GM19023 (cell line): ENCODE measurements at regions not wholly inside any gene's neighbourhood (a gene's known extent, or its start where the extent isn't known, plus 50 kb on each side); places are given as distances from the start of the nearest gene placed in this dataset.
"Not testable (repeated sequence)": the region's sequence is repeated elsewhere in the genome, so short reads cannot be mapped to it uniquely, and the experiment has no call there.

Experiments
- ATAC-seq: cut with Tn5 transposase; IDR thresholded peaks from one replicate; pipeline ENCODE4 v1.9.1; 2021; ENCODE audit warnings: mild to moderate bottlenecking, moderate library complexity; ENCODE audit not compliant: unreplicated experiment

DNA sequence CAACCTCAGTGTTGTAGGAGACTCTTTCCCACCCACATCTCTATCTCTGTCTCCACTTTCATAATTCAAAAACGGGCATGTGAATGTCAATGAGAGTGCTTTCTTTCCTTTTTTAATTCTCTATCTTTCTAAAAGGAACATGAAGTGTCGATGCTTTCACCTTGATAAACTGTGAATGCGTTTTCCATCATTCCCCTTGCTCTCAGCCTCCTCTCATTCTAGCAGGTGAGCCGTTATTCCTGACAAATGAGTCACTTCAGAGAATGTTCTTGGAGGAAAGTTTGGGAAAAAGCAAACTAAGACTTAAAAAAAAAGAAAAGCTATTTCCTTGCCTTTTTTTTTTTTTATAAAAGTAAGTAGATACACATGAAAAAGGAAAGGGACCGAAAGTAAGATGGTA, 226.0 kb upstream of the C1orf87 start:
- no peak for ATAC-seq

DNA sequence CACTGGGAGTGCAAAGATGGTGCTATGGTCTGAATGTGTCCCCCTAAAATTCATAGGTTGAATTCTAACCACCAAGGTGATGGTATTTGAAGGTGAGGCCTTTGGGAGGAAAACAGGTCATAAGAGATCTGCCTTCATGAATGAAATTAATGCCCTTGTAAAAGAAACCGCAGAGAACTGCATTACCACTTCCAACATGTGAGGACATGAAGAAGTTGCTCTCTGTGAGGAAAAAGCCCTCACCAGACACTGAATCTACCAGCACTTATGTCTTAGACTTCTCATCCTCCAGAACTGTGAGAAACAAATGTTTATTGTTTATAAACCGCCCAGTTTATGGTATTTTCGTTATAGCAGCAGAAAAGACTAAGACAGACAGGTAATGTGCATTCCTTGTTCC, 224.7 kb upstream of the C1orf87 start:
- no peak for ATAC-seq

DNA sequence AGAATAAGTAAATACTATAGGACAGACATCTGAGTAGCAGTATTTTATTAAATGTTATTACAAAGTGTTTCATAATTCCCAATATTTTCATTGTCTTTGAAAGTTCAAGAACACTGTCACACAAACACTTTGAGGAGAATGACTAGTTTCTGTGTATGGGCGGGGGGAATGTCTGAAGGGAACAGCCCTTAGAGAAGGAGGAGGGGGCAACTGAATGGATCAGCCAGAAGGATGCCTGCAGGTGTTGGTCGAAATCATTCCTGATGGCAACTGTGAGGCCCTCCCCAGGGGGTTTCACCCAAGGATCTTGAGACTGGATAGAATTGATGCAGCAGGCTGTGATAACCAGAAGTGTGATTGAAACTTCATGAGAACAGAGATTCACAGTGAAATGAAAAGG, 223.2 kb upstream of the C1orf87 start:
- no peak for ATAC-seq

DNA sequence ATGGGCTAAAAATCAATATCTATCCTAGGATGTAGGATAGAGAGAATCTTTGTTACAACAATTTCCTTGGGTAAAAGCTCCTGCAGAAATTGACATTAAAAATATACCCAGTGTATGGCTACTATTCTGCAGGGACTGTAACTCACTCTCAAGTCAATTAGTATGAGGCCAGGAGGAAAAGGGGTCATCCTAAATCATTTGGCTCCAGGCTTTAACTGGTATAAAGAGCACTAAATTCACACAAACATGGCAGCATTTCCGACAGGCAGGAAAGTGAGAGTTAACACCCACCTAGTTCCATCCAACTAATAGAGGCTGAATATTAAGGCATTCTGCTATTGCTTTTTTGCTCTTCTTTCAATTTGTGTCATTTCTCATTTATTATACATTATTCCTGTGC, 218.6 kb upstream of the C1orf87 start:
- no peak for ATAC-seq

DNA sequence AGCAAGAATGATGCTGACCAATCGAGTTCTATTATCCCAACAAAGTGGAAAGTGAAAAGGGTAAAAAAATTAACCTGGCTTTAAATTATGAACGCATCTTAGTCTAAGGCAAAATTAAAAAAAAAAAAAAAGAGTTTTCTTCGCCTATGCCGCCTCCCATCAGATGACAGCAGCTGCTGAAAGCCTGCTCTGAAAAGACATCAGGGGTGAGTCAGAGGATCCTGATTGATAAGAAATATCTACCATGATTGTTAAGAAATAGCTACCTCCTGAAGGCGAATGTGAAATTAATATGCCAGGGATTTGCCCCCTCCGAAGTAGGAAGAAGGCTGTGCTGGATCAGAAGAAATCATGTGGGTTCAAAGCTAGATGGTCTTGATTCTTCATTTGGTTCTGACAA, 216.8 kb upstream of the C1orf87 start:
- ATAC-seq: no peak

DNA sequence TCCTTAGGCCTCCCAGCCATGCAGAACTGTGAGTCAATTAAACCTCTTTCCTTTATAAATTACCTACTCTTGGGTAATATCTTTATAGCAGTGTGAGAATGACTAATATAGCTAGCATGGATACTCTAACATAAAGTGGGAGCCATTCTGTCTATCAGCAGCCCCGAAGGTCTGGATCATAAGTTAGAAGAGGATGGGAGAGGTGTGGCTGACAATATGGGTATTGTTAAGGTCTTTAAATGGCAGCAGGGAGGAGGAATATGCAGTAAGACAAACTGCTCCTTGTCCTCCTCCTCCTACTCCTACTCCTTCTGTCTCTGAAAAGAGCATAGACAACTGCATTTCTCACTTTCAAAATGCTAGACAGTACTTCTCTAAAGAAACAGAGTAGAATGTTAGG, 214.0 kb upstream of the C1orf87 start:
- no peak for ATAC-seq

DNA sequence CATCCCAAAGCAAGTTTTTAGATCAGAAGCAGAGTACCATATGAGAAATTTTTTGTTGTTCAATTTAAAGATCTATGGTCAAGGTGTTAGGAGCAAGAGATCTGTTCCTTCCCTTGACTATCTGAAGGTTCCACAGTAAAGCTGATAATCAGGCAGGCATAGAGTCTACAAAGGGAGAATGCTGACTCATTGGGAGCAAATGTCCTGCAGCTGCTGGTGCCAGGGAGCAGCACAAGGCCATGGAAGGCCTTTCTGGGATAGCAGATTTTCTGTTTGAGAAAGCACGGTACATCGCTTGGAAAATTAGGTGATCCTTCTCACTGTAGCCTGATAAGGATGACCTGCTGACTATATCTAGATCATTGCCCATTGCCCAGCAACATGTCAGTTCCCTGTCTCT, 210.1 kb upstream of the C1orf87 start:
- ATAC-seq: no peak

DNA sequence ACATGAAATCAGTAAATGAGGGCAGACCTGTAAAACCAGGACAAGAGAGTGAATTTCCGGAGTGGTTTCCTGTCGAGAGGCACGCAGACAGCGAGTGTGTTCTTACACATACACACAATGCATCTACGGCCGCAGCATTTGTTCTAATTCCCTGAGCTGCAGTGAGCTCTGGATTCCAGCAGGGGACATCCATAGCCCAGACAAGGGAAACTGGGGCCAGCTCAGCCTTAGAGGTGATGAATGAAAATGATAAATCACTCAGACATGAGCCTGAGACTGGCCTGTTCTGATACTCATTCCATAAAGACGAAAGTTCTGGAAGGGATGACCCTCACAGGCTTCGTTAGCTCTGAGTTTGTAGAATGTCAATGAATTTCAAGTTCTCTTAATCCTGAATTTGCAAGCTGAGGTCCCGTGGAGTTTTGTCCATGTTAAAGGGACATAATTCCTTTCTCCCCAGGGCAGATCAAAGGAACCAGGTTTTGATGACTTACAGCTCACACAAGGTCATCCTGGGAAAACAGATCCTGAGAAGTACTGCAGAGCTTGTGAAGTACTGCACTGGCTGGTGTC, 207.9 kb upstream of the C1orf87 start:
- peak; percentile 88 for ATAC-seq

DNA sequence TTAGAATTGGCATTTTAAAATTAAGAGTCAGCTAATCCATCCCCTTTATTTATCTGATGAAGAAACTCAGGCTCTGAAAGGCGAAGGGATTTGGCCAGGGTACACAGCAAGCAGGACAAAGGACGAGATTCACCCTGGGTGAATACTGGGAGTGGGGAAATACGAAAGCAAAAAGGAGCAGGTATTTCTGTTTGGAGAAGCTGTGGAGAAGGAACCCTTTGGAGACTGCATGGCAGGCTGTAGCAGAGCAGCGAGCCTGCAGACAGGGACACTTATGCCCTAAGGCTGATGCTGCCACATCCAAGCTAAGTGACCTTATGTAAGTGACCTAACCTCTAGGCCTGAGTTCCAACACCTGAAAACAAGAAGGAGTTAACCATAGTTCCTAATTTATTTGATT, 207.2 kb upstream of the C1orf87 start:
- no peak for ATAC-seq

DNA sequence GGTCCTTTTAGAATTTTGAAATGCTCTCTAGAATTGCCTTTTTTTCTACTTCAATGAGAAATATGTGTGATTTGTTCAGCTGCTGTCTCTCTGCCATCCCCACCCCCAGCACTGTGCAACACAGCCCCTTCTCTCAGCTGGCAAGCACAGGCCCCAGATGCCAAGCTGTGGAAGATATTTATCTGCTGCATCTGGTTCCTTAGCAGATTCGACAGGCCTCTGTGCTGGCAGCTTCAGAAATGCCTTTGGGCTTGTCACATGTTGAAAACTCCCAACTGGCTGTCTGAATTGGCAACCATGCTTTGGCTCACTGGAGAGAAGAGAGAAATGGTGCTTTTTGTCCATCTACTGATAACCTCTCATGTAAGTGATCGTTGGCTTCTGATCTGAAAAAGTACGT, 206.7 kb upstream of the C1orf87 start:
- no peak for ATAC-seq

DNA sequence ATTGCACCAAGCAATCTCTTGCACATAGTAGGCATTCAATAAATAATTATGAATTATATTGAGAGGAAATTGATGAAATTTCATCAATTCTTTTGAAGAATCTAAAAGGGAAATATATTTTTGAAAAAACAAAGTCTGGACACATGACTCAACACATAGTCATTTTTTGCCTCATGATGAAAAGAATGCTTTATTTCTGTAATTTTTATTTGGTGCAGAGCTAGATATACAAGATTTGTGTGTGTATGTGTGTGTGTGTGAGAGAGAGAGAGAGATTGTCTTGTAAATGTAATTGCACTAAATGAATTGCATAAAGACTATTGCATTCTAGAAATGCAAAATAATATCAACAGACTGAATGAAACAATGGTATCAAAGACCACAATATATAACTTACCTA, 206.2 kb upstream of the C1orf87 start:
- no peak for ATAC-seq

DNA sequence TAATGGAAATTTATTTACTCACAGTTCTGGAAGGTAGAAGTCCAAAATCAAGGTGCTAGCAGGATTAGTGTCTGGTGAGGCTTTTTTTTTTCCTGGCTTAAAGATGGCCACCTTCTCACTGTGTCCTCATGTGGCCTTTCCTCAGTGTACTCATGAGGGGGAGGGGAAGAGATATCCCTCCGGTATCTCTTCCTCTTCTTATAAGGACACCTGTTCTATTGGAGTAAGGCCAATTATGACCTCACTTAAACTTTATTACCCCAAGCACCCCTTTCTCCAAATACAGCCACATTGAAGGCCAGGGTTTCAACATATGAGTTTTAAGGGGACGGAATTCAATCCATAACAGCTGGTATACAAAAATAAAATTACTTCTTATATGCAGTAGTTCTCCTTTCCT, 203.7 kb upstream of the C1orf87 start:
- no peak for ATAC-seq

DNA sequence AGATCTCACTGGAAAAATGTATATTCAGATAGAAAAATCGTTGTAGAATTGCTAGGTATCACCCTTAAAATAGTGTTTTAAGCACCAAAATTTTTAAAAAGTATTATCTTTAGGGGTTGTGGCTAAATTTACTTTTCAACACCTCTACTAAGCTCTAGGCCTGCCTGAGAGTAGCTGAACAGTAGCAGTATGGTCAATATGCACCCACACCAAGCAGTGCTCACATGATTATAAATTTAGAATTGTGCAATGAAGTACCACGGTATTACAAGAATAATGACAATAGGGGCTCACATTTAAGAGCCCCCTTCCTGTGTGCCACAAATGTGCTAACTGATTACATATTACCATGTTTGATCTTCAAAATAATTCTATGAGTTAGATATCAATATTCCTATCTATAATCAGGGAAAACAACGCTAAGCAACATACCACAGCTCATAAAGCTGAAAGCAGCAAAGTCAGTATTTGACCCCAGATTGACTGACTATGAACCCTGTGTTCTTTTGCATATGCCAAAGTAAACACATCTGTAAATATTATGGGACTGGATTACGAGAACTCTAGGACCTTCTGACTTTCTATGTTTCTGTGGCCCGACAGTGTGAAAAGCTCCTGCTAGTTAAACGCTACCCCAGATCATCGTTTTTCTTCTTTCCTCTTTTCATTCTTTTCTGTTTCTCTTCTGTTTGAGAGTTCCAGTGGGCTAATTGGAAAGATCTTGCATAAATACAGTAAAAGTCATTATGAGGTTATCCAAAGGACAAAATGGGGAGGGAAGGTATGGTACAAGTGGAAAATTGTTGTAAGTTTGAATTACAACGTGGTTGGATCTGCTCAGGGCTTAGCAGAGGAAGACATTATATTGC, 201.1 kb upstream of the C1orf87 start:
- no peak for ATAC-seq

DNA sequence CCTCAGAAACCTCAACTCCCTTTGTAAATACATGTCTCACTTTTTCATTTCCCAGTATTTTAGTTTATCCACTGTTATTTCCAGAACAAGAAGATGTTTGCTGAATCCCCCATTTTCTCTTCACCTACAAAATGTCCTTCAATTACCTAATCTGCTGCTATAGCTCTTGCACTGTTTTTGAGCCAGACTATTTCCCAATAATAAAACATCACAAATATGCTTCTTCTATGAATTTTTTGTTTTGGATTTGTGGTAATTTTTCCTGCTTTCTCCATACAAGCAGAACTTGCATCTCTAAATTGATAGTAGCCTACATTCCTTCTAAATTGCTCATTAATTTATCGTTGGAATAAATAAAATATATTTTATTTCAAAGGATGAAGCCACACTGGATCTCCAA, 199.6 kb upstream of the C1orf87 start:
- ATAC-seq: no peak

DNA sequence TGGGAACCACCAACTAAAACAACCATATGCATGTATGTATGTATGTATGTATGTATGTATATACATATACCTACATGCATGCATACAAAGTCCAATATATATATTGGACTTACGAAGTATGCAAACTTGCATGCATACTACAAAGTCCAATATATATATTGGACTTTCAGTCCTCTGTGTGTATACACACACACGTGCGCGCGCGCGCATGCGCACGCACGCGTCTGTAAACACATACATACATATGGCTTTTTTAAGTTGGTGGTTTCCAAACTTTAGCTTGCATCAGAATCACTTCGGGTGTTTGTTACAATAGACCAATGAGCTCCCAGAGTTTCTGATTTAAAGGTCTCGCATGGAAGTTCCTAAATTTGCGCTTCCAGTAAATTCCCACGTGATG, 197.5 kb upstream of the C1orf87 start:
- ATAC-seq: no peak

DNA sequence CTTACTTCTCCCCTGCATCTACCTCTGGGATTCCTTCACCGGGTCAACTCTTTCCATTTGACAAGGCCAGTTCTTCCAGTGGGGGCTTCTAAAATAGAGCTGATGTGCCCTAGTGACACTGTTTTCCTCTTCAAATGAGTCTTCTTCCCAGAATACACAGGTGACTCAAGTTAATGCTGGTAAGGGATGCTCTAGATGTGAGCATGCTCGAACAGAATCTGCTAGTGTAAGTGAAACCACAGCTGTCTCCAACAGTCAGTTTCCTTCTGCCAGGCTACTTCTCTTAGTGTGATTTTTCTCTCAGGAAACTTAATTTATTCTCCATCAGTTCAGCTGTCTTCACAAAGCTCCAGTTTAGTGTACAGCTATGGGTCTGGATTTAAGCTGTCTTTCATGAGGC, 194.9 kb upstream of the C1orf87 start:
- no peak for ATAC-seq

DNA sequence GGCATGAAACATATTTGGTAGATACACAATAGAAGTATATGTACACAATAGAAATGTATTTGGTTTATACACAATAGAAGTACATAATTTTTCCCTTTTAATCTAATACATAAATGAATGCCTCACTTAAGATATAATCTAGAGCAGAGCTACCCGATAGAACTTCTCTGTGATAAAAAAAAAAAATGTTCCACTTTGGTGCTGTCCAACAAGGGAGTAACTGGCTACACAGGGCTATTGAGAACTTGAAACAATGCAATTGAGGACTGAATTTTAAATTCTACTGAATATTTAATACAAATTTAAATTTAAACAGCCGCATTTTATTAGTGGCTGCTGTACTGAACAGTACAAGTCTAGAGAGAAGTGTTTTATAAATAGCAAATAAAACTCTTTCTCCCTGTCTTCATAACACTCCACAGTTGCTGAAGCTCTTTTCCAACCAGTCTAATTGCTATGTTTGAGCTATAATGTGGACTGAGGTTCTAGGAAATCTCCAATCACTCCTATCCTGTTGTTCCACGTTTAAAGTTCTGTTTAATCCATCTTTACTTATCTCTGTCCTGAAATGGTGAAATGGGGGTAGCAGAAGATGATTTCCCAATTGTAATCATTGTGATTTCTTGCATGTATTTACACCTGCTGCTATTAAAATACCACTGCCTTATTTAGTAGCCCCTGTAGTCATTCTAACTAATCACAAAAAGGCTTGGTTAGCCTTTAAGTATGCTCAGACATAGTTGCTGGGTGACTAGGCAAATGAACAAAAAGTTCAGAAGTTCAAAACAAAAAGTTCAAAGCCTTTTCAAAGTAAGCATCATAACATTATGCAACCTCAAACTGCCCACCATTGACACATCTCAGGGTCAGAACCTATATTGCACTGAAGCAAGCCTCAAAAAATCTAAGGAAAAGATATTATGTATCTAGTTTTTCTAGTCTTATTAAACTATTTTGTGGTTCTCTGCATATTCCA, 192.3 kb upstream of the C1orf87 start:
- no peak for ATAC-seq

DNA sequence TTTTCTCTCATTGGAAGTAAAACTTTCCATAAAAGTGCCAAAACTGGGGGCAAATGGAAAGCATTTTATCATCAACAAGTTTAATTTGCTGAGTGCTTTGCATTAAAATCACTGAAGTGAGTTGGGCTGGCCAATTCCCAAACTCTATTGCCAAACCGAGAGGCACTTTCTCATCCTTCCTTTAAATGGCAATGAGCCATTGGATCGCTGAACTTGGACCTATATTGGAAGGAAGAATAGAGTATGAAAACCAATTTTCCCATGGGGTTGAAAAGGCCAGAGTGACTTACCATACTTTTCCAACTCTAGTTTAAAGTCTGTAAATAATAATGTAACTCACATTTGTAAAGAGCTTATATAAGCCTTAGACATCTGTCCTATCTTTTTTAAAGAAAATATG, 189.1 kb upstream of the C1orf87 start:
- ATAC-seq: no peak

DNA sequence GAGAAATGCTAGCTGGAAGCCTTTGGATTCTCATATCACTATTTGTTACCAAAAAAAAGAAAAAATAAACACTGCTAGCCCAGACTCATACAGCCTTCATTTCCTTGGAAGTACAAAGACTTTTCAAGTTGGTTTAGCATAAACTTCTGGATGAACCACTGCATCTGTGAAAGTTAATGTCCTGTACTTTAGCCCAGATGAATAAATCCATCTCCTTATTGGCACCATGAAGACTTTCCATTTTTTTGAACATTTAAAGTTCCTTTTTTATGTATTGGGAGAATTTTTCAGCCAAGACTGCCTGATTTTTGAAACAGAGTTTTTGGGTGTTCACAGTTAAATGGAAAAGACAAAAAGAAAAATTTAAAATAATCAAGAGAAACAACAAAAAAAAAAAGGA, 184.0 kb upstream of the C1orf87 start:
- no peak for ATAC-seq

DNA sequence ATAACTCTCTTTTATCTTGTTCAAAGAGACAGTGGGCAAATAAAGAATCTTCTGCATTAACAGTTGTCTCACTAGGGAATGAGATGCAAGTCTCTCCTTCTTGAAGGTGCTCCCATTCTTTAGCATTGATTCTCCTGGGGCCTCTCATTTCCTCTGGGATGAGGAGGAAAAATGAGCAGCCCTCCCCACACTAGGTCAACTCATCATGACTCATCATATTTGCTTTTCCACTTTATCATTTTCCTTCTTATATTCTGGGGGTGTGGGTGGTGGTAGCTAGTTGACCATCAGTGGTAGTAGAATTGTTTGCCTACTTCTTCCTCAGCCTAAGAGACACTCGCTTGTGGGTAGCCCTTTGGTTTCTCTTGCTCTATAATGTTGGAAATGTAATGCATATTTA, 182.0 kb upstream of the C1orf87 start:
- no peak for ATAC-seq

DNA sequence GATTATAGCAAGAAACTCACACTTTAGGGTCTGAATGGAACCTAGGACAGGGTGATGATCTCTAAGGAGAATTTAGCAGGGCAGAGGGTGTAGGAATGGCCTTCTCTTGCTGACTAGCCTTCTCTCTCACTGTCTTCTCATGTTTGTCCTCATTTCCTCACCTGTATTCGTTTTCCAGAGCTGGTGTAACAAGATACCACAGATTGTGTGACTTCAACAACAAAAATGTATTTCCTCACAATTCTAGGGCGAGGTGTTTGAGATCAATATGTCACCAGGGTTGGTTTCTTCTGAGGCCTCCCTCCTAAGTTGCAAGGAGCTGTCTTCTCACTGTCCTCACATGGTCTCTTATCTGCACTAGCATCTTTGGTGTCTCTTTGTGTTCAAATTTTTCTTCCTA, 177.9 kb upstream of the C1orf87 start:
- ATAC-seq: no peak

DNA sequence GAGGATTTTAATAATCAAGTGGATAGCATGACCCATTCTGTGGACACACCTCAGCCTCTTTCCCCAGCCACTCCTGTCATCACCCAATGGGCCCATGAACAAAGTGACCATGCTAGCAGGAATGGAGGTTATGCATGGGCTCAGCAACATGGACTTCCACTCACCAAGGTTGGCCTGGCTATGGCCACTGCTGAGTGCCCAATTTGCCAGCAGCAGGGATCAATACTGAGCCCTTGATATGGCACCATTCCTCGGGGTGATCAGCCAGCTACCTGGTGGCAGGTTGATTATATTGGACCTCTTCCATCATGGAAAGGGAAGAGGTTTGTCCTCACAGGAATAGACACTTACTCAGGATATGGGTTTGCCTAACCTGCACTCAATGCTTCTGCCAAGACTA, 173.9 kb upstream of the C1orf87 start:
- not testable (repeated sequence) for ATAC-seq
